Lower leg skin (tissue), 4 donors: ENCODE measurements at regions not wholly inside any gene's neighbourhood (a gene's known extent, or its start where the extent isn't known, plus 50 kb on each side); places are given as distances from the start of the nearest gene placed in this dataset.
A peak's percentile ranks its signal among the peaks of the same experiment; 100 is the strongest.
"Not testable (repeated sequence)": the region's sequence is repeated elsewhere in the genome, so short reads cannot be mapped to it uniquely, and the experiment has no call there.

ENCODE experiments used
- DNase-seq, 2 donors: peaks; one replicate each; pipeline ENCODE4 v3.0.0-alpha.2; 2019; ENCODE audit warnings: low spot score in 2 of 2
- H3K4me3 ChIP-seq: fragments of 200-600 bp; sonication (generic); 2 replicates; pipeline ENCODE4 v1.5.1; 2017; ENCODE audit warnings: mild to moderate bottlenecking, low read depth; ENCODE audit not compliant: poor library complexity, severe bottlenecking
- CTCF ChIP-seq, 3 donors: fragments of 450-650 bp; IDR thresholded peaks; one replicate each; pipeline ENCODE4 v1.5.1; 2016; ENCODE audit warnings: antibody characterized with exemption in 3 of 3, mild to moderate bottlenecking in 3 of 3, moderate library complexity in 2 of 3
- POLR2A ChIP-seq, 2 donors: fragments of 450-650 bp; IDR thresholded peaks; one replicate each; pipeline ENCODE4 v1.6.1; 2016 to 2017; ENCODE audit warnings: antibody characterized with exemption in 2 of 2, mild to moderate bottlenecking in 1 of 2, moderate library complexity in 1 of 2
- WGBS, 2 donors: methylation state at CpG; one replicate each; pipeline ENCODE4 v1.1.5; 2018; 5-methylcytosine and 5-hydroxymethylcytosine counted together
- intact Hi-C: fragments of 100-400 bp; cut with DNase I; formaldehyde crosslinking; loops from one replicate; pipeline ENCODE4 v1.15.0; 2023; ENCODE audit warnings: low total_unique reads

GRCh38 chr6:163861627-163862026 lies 447.1 kb downstream of the QKI start:
- intact Hi-C loops, result no loop called here
- TF ChIP-seq CTCF (IDR thresholded peaks at IDR 0.05), result no peak
- no peak for TF ChIP-seq POLR2A (IDR thresholded peaks at IDR 0.05)
- 85 to 86% methylated on average over 8 of the region's 8 CpGs for WGBS, 2 donors
- no peak overlapping the region for H3K4me3 ChIP-seq
- DNase-seq, result no peak

DNA sequence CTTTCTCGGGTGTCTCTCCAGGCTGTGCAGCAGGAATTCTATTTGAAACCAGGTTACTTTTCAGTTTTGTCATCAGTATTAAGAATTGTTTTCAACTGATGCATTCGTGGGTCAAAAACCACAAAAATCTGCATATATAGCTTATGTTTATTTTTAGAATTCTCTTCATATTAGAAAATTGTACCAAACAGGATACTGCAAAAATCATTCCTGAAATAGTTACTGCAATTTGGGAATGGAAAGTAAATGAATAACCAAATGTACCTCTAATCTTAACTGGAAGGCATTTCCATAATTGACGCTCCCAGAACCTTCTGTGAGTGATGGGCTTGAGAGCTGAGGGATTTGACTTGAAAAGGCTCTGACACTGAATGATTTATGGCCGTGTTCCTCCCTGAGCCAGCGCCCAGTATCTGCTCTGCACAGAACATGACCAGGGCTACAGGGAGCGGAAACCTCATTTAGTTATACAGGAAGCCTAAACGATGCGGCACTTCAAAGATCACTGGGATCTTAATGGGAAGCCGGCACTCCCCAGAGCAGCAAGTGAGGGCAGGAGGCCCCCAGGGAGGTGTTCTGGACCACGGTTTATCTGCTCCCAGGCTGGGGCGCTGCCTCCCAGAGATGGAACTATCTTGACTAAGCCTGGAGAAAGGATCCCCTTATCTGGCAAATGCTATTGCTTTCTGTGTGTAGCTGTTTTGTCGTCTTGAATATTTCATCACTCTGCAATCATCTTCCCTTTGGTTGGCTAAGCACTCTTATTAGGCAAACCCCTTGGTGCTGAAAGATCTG lies 446.0 kb downstream of the QKI start:
- peak in 1 of 2 donors; percentile 82 for DNase-seq
- WGBS, 2 donors, result 24 to 27% methylated on average over 11 to 12 of the region's 12 CpGs
- TF ChIP-seq CTCF (IDR thresholded peaks at IDR 0.05) (no peak), POLR2A (IDR thresholded peaks at IDR 0.05) (no peak)
- H3K4me3 ChIP-seq, result no peak overlapping the region
- intact Hi-C loops, result no loop called here

DNA sequence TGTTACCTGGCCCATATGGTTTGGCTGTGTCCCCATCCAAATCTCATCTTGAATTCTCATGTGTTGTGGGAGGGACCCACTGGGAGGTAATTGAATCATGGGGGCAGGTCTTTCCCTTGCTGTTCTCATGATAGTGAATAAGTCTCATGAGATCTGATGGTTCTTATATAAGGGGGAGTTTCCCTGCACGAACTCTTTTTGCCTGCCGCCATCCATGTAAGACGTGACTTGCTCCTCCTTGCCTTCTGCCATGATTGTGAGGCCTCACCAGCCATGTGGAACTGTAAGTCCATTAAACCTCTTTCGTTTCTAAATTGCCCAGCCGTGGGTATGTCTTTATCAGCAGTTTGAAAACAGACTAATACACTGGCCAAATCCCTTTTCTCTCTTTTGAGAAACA lies 444.4 kb downstream of the QKI start:
- WGBS, 2 donors, result 96 to 97% methylated on average over 5 of the region's 5 CpGs
- H3K4me3 ChIP-seq, intact Hi-C loops, DNase-seq: not testable (repeated sequence)

DNA sequence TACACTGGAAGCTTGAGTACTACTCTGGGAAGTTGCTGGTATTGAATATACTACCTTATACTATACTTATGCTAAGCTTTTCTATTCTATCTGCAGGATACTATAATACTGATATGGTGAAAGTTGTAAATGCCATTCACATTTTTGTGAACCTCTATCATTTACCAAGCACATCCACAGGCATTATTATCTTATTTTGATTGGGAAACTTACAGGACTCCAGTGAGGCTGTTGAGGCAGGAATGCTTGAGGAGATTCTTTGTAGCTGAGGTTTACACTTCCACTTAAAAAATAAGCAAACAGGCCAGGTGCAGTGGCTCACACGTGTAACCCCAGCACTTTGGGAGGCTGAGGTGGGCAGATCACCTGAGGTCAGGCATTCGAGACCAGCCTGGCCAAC lies 442.9 kb downstream of the QKI start:
- WGBS, 2 donors, result 85% methylated on average over 2 of the region's 2 CpGs
- no peak for DNase-seq
- TF ChIP-seq CTCF (IDR thresholded peaks at IDR 0.05), result no peak
- no peak for TF ChIP-seq POLR2A (IDR thresholded peaks at IDR 0.05)
- intact Hi-C loops, result no loop called here
- H3K4me3 ChIP-seq, result no peak overlapping the region

GRCh38 chr6:163850874-163851273 lies 436.4 kb downstream of the QKI start:
- no peak for DNase-seq
- no peak overlapping the region for H3K4me3 ChIP-seq
- intact Hi-C loops, result loop anchor here (5.0 kb wide), 1 partner anchor 1664 kb away; no protein-coding TSS in a partner anchor
- TF ChIP-seq CTCF (IDR thresholded peaks at IDR 0.05) (no peak), POLR2A (IDR thresholded peaks at IDR 0.05) (no peak)

DNA sequence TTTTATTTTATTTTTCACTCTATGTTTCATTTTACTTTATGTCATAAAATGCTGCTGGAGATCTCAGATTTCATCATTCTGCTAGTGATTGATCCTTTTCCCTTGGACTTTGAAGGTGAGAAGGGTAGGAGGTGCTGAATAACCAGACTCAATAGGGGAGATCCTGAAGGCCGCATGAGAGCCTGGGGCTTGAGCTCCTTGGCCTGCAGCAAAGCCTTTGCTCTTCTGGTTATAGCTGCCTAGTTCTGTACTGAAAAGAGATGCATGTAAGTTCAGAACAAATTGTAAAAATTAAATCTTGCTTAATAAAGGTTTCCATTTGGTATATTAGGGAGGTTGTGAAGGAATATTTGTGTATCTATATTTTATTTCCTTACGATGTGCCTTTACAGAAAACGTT lies 430.2 kb downstream of the QKI start:
- WGBS, 2 donors, result 71 to 72% methylated on average over 3 of the region's 3 CpGs
- intact Hi-C loops, result no loop called here
- no peak overlapping the region for H3K4me3 ChIP-seq
- TF ChIP-seq POLR2A (IDR thresholded peaks at IDR 0.05), result no peak
- TF ChIP-seq CTCF (IDR thresholded peaks at IDR 0.05), result no peak
- DNase-seq, result no peak
